ENCODE measurements at regions not wholly inside any gene's neighbourhood (a gene's known extent, or its start where the extent isn't known, plus 50 kb on each side); places are given as distances from the start of the nearest gene placed in this dataset.

- TF ChIP-seq, protein P1, sequence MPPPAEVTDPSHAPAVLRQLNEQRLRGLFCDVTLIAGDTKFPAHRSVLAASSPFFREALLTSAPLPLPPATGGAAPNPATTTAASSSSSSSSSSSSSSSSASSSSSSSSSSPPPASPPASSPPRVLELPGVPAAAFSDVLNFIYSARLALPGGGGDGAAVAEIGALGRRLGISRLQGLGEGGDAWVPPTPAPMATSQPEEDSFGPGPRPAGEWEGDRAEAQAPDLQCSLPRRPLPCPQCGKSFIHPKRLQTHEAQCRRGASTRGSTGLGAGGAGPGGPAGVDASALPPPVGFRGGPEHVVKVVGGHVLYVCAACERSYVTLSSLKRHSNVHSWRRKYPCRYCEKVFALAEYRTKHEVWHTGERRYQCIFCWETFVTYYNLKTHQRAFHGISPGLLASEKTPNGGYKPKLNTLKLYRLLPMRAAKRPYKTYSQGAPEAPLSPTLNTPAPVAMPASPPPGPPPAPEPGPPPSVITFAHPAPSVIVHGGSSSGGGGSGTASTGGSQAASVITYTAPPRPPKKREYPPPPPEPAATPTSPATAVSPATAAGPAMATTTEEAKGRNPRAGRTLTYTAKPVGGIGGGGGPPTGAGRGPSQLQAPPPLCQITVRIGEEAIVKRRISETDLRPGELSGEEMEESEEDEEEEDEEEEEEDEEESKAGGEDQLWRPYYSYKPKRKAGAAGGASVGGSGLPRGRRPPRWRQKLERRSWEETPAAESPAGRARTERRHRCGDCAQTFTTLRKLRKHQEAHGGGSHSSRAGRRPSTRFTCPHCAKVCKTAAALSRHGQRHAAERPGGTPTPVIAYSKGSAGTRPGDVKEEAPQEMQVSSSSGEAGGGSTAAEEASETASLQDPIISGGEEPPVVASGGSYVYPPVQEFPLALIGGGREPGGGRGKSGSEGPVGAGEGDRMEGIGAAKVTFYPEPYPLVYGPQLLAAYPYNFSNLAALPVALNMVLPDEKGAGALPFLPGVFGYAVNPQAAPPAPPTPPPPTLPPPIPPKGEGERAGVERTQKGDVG (CRISPR knock-in tag; IDR thresholded peaks at IDR 0.05) = no peak
Observed at GRCh38 chr5:125202871-125203438, 456.5 kb upstream of the ZNF608 start (continued).

DNA sequence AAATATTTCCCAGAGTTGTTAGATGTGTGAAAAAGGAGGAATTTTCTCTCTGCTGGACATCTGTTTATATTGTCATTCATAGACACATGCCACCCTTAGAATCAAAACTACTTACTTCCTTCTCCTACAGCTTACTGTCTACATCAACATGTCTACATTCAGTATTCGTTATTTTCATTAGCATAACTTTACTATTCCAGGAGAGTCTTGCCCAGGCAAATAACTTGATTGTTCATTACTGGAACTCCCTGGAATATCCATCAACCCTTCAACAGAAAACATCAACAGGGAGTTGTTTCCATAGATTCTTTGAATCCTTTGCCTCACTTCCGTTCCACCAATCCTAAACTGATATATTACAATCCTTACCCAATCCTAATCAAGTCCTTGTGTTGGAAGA, 457.5 kb upstream of the ZNF608 start:
- H3K79me2 ChIP-seq (ENCODE audit: control insufficient read depth, insufficient read depth, low read length) = no peaks in the 10 kb centered on the region
- peaks cover 3% of the 10 kb centered on the region; the same call in 2 of the 3 replicates for H3K9me3 ChIP-seq (replicated peaks; ENCODE audit: control insufficient read depth, insufficient read depth, low read length)
- ChIA-PET SMC1A (ENCODE audit: uncharacterized antibody, unreplicated experiment) (interaction anchor here (1.6 kb wide), 1 partner anchor 10 kb away, joined by 4 read pairs; no protein-coding TSS in a partner anchor), POLR2A (no interaction called here), CTCF (no interaction called here), RAD21 (ENCODE audit: unreplicated experiment) (no interaction called here)
- H3K27ac ChIP-seq (ENCODE audit: control insufficient read depth, insufficient read depth) = no peak overlapping the region
- H3K4me1 ChIP-seq (ENCODE audit: control insufficient read depth, insufficient read depth, low read length) = no peaks in the 10 kb centered on the region
- no peak for DNase-seq (ENCODE audit: low read depth, low spot score)
- in situ Hi-C loops (cut with MboI) = no loop called here
- H4K20me1 ChIP-seq (ENCODE audit: control insufficient read depth, insufficient read depth) = no peaks in the 10 kb centered on the region
- no peak overlapping the region for H2AFZ ChIP-seq (ENCODE audit: control insufficient read depth, low read depth, low read length)
- no TSS peak for BruUV-seq (replicated peaks)
- no peak overlapping the region for H3K4me3 ChIP-seq
- no peak overlapping the region for H3K4me2 ChIP-seq (ENCODE audit: control insufficient read depth, insufficient read depth)
- FAIRE-seq = no peak
- ATAC-seq = no peak
- H3K27me3 ChIP-seq (replicated peaks in 1 of 2; ENCODE audit: control insufficient read depth in 2 of 2, insufficient read depth in 2 of 2, low read length in 1 of 2) = no peaks in the 10 kb centered on the region
- 82% methylated on average over 2 of the region's 2 CpGs for WGBS (ENCODE audit: insufficient coverage, insufficient replicate concordance, low lambda C conversion rate, missing lambda C conversion rate)
- no peaks in the 10 kb centered on the region for H3K36me3 ChIP-seq (ENCODE audit: control insufficient read depth in 2 of 2, insufficient read depth in 2 of 2, low read length in 1 of 2)
- intact Hi-C loops (cut with micrococcal nuclease; ENCODE audit: unreplicated experiment) = no loop called here
- H3K9ac ChIP-seq (ENCODE audit: control insufficient read depth, insufficient read depth, low read length) = no peak overlapping the region
- TF ChIP-seq, protein P2, sequence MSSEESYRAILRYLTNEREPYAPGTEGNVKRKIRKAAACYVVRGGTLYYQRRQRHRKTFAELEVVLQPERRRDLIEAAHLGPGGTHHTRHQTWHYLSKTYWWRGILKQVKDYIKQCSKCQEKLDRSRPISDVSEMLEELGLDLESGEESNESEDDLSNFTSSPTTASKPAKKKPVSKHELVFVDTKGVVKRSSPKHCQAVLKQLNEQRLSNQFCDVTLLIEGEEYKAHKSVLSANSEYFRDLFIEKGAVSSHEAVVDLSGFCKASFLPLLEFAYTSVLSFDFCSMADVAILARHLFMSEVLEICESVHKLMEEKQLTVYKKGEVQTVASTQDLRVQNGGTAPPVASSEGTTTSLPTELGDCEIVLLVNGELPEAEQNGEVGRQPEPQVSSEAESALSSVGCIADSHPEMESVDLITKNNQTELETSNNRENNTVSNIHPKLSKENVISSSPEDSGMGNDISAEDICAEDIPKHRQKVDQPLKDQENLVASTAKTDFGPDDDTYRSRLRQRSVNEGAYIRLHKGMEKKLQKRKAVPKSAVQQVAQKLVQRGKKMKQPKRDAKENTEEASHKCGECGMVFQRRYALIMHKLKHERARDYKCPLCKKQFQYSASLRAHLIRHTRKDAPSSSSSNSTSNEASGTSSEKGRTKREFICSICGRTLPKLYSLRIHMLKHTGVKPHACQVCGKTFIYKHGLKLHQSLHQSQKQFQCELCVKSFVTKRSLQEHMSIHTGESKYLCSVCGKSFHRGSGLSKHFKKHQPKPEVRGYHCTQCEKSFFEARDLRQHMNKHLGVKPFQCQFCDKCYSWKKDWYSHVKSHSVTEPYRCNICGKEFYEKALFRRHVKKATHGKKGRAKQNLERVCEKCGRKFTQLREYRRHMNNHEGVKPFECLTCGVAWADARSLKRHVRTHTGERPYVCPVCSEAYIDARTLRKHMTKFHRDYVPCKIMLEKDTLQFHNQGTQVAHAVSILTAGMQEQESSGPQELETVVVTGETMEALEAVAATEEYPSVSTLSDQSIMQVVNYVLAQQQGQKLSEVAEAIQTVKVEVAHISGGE (CRISPR knock-in tag; IDR thresholded peaks at IDR 0.05) = no peak
- TF ChIP-seq KAT2A (conservative IDR thresholded peaks at IDR 0.05; ENCODE audit: control insufficient read depth, low read depth, low read length) (no peak), SMARCA5 (IDR thresholded peaks at IDR 0.05) (no peak), BCL11A (IDR thresholded peaks at IDR 0.05; ENCODE audit: low read depth, low read length) (no peak), REST (IDR thresholded peaks at IDR 0.05; ENCODE audit: low read depth, low read length) (no peak), MTA2 (IDR thresholded peaks at IDR 0.05; ENCODE audit: low read depth) (no peak), TARDBP (IDR thresholded peaks at IDR 0.05; ENCODE audit: borderline replicate concordance) (no peak), RUNX3 (IDR thresholded peaks at IDR 0.05; ENCODE audit: low read length) (no peak), ZZZ3 (IDR thresholded peaks at IDR 0.05; ENCODE audit: control insufficient read depth, insufficient read length, low read depth) (no peak), MEF2A (IDR thresholded peaks at IDR 0.05; ENCODE audit: insufficient read depth, low read depth, low read length) (no peak), PBX3 (IDR thresholded peaks at IDR 0.05; ENCODE audit: insufficient replicate concordance, low read depth, low read length) (no peak)

Measured in GM12878 (cell line).